IMR-90 (cell line): ENCODE measurements at regions not wholly inside any gene's neighbourhood (a gene's known extent, or its start where the extent isn't known, plus 50 kb on each side); places are given as distances from the start of the nearest gene placed in this dataset.

Experiments
- CEBPB ChIP-seq: IDR thresholded peaks from 2 replicates; pipeline ENCODE4 v1.6.1; 2012; ENCODE audit warnings: low read depth, low read length, improper control_type of control experiment
- POLR2A ChIP-seq: IDR thresholded peaks from 2 replicates; pipeline ENCODE4 v1.6.1; 2012; ENCODE audit warnings: mild to moderate bottlenecking, low read depth, low read length
- RAD21 ChIP-seq: IDR thresholded peaks from 2 replicates; pipeline ENCODE4 v1.6.1; 2012; ENCODE audit warnings: low read length, improper control_type of control experiment
- RCOR1 ChIP-seq: IDR thresholded peaks from 2 replicates; pipeline ENCODE4 v1.6.1; 2012; ENCODE audit warnings: mild to moderate bottlenecking, low read length, improper control_type of control experiment; ENCODE audit not compliant: insufficient replicate concordance
- SMC3 ChIP-seq: fragments of 150-350 bp; IDR thresholded peaks from 2 replicates; pipeline ENCODE4 v1.6.1; 2016; ENCODE audit warnings: low read depth, mild to moderate bottlenecking, antibody characterized with exemption, low read length, moderate library complexity
- TF ChIP-seq, protein P1 (sequence below): conservative IDR thresholded peaks from 2 replicates; pipeline ENCODE4 v1.5.1; 2012; ENCODE audit warnings: mild to moderate bottlenecking, low read depth, low read length, improper control_type of control experiment
- TF ChIP-seq, protein P2 (sequence below): fragments of 150-350 bp; IDR thresholded peaks from 2 replicates; pipeline ENCODE4 v1.6.1; 2017; ENCODE audit warnings: mild to moderate bottlenecking, antibody characterized with exemption, low read length, low read depth
- TF ChIP-seq, protein P3 (sequence below): fragments of 150-350 bp; IDR thresholded peaks from 2 replicates; pipeline ENCODE4 v1.6.1; 2016; ENCODE audit warnings: low read depth, mild to moderate bottlenecking, low read length, moderate library complexity, borderline replicate concordance

DNA sequence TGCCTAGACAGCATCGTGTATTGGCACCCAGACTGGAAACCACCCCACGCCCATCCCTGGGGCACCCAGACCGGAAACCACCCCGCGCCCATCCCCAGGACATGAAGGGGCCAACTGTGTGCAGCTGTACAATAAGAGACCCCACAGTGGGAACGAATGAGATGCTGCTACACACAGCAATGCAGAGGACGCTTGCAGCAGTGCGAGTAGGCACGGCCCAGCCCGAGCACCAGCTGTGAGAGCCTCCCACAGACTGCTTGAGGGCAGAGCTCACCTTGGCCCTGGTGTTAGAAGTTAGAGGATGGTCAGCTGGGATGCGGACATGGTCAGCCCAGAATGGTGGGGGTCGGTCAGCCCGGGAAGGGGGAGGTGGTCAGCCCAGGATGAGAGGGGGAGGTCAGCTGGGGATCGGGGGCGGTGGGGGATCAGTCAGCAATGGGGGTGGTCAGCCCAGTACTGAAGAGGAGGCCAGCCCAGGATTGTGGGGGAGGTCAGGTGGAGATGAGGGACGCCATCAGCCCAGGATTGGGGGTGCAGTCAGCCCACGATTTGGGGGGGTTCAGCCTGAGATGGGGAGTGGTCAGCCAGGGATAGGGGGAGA, 340.0 kb downstream of the C16orf95 start:
- TF ChIP-seq, protein P1, sequence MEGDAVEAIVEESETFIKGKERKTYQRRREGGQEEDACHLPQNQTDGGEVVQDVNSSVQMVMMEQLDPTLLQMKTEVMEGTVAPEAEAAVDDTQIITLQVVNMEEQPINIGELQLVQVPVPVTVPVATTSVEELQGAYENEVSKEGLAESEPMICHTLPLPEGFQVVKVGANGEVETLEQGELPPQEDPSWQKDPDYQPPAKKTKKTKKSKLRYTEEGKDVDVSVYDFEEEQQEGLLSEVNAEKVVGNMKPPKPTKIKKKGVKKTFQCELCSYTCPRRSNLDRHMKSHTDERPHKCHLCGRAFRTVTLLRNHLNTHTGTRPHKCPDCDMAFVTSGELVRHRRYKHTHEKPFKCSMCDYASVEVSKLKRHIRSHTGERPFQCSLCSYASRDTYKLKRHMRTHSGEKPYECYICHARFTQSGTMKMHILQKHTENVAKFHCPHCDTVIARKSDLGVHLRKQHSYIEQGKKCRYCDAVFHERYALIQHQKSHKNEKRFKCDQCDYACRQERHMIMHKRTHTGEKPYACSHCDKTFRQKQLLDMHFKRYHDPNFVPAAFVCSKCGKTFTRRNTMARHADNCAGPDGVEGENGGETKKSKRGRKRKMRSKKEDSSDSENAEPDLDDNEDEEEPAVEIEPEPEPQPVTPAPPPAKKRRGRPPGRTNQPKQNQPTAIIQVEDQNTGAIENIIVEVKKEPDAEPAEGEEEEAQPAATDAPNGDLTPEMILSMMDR, result no peak
- TF ChIP-seq RCOR1 (no peak), CEBPB (no peak), POLR2A (no peak), RAD21 (no peak), SMC3 (no peak)
- TF ChIP-seq, protein P2, sequence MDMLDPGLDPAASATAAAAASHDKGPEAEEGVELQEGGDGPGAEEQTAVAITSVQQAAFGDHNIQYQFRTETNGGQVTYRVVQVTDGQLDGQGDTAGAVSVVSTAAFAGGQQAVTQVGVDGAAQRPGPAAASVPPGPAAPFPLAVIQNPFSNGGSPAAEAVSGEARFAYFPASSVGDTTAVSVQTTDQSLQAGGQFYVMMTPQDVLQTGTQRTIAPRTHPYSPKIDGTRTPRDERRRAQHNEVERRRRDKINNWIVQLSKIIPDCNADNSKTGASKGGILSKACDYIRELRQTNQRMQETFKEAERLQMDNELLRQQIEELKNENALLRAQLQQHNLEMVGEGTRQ, result no peak
- TF ChIP-seq, protein P3, sequence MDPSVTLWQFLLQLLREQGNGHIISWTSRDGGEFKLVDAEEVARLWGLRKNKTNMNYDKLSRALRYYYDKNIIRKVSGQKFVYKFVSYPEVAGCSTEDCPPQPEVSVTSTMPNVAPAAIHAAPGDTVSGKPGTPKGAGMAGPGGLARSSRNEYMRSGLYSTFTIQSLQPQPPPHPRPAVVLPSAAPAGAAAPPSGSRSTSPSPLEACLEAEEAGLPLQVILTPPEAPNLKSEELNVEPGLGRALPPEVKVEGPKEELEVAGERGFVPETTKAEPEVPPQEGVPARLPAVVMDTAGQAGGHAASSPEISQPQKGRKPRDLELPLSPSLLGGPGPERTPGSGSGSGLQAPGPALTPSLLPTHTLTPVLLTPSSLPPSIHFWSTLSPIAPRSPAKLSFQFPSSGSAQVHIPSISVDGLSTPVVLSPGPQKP, result no peak
